Mammary epithelial cell (primary cell): ENCODE measurements at regions not wholly inside any gene's neighbourhood (a gene's known extent, or its start where the extent isn't known, plus 50 kb on each side); places are given as distances from the start of the nearest gene placed in this dataset.

Experiments used
- EZH2 ChIP-seq: IDR thresholded peaks from 2 replicates; pipeline ENCODE4 v1.6.1; 2012; ENCODE audit warnings: low read length, inconsistent platforms, borderline replicate concordance
- TF ChIP-seq, protein P1 (sequence below), 2 donors: IDR thresholded peaks in 1 of 2; conservative IDR thresholded peaks in 1 of 2; 2 replicates each; pipeline ENCODE4 v1.5.1; 2011 to 2012; ENCODE audit warnings: inconsistent platforms in 2 of 2, low read length in 2 of 2, mild to moderate bottlenecking in 2 of 2, control low read depth in 1 of 2, low read depth in 1 of 2; ENCODE audit not compliant: insufficient read depth in 1 of 2; ENCODE audit errors: extremely low read depth in 1 of 2

- TF ChIP-seq, protein P1, sequence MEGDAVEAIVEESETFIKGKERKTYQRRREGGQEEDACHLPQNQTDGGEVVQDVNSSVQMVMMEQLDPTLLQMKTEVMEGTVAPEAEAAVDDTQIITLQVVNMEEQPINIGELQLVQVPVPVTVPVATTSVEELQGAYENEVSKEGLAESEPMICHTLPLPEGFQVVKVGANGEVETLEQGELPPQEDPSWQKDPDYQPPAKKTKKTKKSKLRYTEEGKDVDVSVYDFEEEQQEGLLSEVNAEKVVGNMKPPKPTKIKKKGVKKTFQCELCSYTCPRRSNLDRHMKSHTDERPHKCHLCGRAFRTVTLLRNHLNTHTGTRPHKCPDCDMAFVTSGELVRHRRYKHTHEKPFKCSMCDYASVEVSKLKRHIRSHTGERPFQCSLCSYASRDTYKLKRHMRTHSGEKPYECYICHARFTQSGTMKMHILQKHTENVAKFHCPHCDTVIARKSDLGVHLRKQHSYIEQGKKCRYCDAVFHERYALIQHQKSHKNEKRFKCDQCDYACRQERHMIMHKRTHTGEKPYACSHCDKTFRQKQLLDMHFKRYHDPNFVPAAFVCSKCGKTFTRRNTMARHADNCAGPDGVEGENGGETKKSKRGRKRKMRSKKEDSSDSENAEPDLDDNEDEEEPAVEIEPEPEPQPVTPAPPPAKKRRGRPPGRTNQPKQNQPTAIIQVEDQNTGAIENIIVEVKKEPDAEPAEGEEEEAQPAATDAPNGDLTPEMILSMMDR (conservative IDR thresholded peaks at IDR 0.05 in 1 of 2, IDR thresholded peaks at IDR 0.05 in 1 of 2; ENCODE audit: extremely low read depth in 1 of 2, insufficient read depth in 1 of 2, low read depth in 1 of 2, low read length in 2 of 2), result no peak
- TF ChIP-seq EZH2, result no peak
Measured at GRCh38 chr5:89710006-89710405, 699.5 kb downstream of the CETN3 start.
